K562 (cell line): ENCODE measurements at regions not wholly inside any gene's neighbourhood (a gene's known extent, or its start where the extent isn't known, plus 50 kb on each side); places are given as distances from the start of the nearest gene placed in this dataset.
A peak's percentile ranks its signal among the peaks of the same experiment; 100 is the strongest.

ENCODE experiments used
- ASH1L ChIP-seq: fragments of 450-650 bp; IDR thresholded peaks from 2 replicates; pipeline ENCODE4 v1.6.1; 2018; ENCODE audit warnings: borderline replicate concordance, mild to moderate bottlenecking, low read depth; ENCODE audit not compliant: partially characterized antibody
- CXXC5 ChIP-seq: fragments of 250-450 bp; sonication (Bioruptor Pico); IDR thresholded peaks from 2 replicates; pipeline ENCODE4 v1.8.0; 2022; ENCODE audit warnings: inconsistent platforms, mild to moderate bottlenecking, moderate library complexity
- ERF ChIP-seq: fragments of 450-650 bp; formaldehyde crosslinking; IDR thresholded peaks from 2 replicates; pipeline ENCODE4 v1.4.0; 2020; ENCODE audit warnings: mild to moderate bottlenecking, mixed read lengths
- FUS ChIP-seq: fragments of 200-400 bp; formaldehyde crosslinking; optimal IDR thresholded peaks from 2 replicates; pipeline ENCODE3; 2017; ENCODE audit warnings: low read depth, low read length
- GATA2 ChIP-seq: sonication (generic); formaldehyde crosslinking; IDR thresholded peaks from 2 replicates; pipeline ENCODE4 v1.4.0; 2020; ENCODE audit warnings: mild to moderate bottlenecking, missing genetic modification reagents
- HDAC3 ChIP-seq: fragments of 450-650 bp; IDR thresholded peaks from 2 replicates; pipeline ENCODE4 v1.6.1; 2018; ENCODE audit warnings: borderline replicate concordance, mild to moderate bottlenecking, moderate library complexity; ENCODE audit not compliant: partially characterized antibody
- HOXB6 ChIP-seq: fragments of 250-450 bp; sonication (Bioruptor Pico); IDR thresholded peaks from 2 replicates; pipeline ENCODE4 v1.5.1; 2022; ENCODE audit warnings: mild to moderate bottlenecking, borderline replicate concordance
- ID3 ChIP-seq, 2 experiments: fragments of 250-450 bp in 1 of 2; fragments of 450-650 bp in 1 of 2; sonication (Bioruptor Pico) in 1 of 2; IDR thresholded peaks; 2 replicates each; pipeline versions ENCODE4 v1.6.1 to v1.8.0; 2016 to 2021; ENCODE audit warnings: mild to moderate bottlenecking in 2 of 2, moderate library complexity in 2 of 2, missing compliant biosample characterization in 1 of 2, missing genetic modification characterization in 1 of 2
- MXD1 ChIP-seq: fragments of 250-450 bp; sonication (Bioruptor Pico); IDR thresholded peaks from 2 replicates; pipeline ENCODE4 v1.8.0; 2021; ENCODE audit warnings: borderline replicate concordance, mild to moderate bottlenecking, moderate library complexity; ENCODE audit not compliant: poor library complexity, severe bottlenecking
- NFATC3 ChIP-seq: fragments of 450-650 bp; IDR thresholded peaks from 2 replicates; pipeline ENCODE4 v1.6.1; 2017; ENCODE audit warnings: mild to moderate bottlenecking
- NR0B1 ChIP-seq: fragments of 450-650 bp; IDR thresholded peaks from one replicate; pipeline ENCODE4 v1.6.1; 2018; ENCODE audit warnings: mild to moderate bottlenecking, moderate library complexity; ENCODE audit not compliant: partially characterized antibody
- NUFIP1 ChIP-seq: fragments of 450-650 bp; IDR thresholded peaks from 2 replicates; pipeline ENCODE4 v1.6.1; 2018; ENCODE audit not compliant: partially characterized antibody
- PHTF2 ChIP-seq: fragments of 250-450 bp; sonication (Bioruptor Pico); IDR thresholded peaks from 2 replicates; pipeline ENCODE4 v1.5.0; 2021; ENCODE audit warnings: mild to moderate bottlenecking
- PKNOX1 ChIP-seq: fragments of 450-650 bp; IDR thresholded peaks from 2 replicates; pipeline ENCODE4 v1.6.1; 2016
- RAD21 ChIP-seq, 2 experiments: fragments of 250-450 bp in 1 of 2; fragments of 450-650 bp in 1 of 2; sonication (Bioruptor Pico) in 1 of 2; formaldehyde crosslinking in 1 of 2; IDR thresholded peaks in 1 of 2; conservative IDR thresholded peaks in 1 of 2; 2 replicates each; pipeline versions ENCODE4 v1.4.0 to v1.8.0; 2020 to 2022; ENCODE audit warnings: mild to moderate bottlenecking in 2 of 2, moderate library complexity in 1 of 2
- SRSF7 ChIP-seq: fragments of 200-400 bp; formaldehyde crosslinking; optimal IDR thresholded peaks from 2 replicates; pipeline ENCODE3; 2017; ENCODE audit warnings: mild to moderate bottlenecking, low read depth, low read length
- SRSF9 ChIP-seq: fragments of 200-400 bp; formaldehyde crosslinking; IDR thresholded peaks from 2 replicates; pipeline ENCODE4 v1.6.1; 2017; ENCODE audit warnings: low read depth, low read length, borderline replicate concordance
- TCFL5 ChIP-seq: fragments of 250-450 bp; sonication (Bioruptor Pico); conservative IDR thresholded peaks from 2 replicates; pipeline ENCODE4 v1.6.1; 2021; ENCODE audit warnings: mild to moderate bottlenecking, moderate library complexity, matching md5 sums
- USF1 ChIP-seq: sonication (generic); formaldehyde crosslinking; IDR thresholded peaks from 2 replicates; pipeline ENCODE4 v1.9.0; 2022; ENCODE audit warnings: mild to moderate bottlenecking, missing genetic modification reagents
- ZNF224 ChIP-seq: sonication (generic); formaldehyde crosslinking; IDR thresholded peaks from 2 replicates; pipeline ENCODE4 v1.8.0; 2022; ENCODE audit warnings: mild to moderate bottlenecking, missing genetic modification reagents
- ZNF311 ChIP-seq: fragments of 250-450 bp; sonication (Bioruptor Pico); IDR thresholded peaks from 2 replicates; pipeline ENCODE4 v1.4.0; 2020; ENCODE audit warnings: mild to moderate bottlenecking, moderate library complexity
- ZNF655 ChIP-seq: fragments of 250-450 bp; sonication (Bioruptor Pico); IDR thresholded peaks from 2 replicates; pipeline ENCODE4 v1.5.0; 2021

GRCh38 chr17:27986805-27987684, 55.4 kb upstream of the NLK start (continued):
- no peak for TF ChIP-seq SRSF9
- TF ChIP-seq NFATC3: no peak
- peak; percentile 96 for TF ChIP-seq CXXC5 (CRISPR knock-in tag)
- no peak for TF ChIP-seq ERF (CRISPR knock-in tag)
- no peak for TF ChIP-seq FUS
- TF ChIP-seq RAD21 (CRISPR knock-in tag; conservative IDR thresholded peaks at IDR 0.05 in 1 of 2, IDR thresholded peaks at IDR 0.05 in 1 of 2): peak in 1 of 2 experiments; percentile 38; a peak in 3 of 4 replicates
- TF ChIP-seq ZNF655 (CRISPR knock-in tag): no peak
- no peak for TF ChIP-seq TCFL5 (CRISPR knock-in tag)
- no peak for TF ChIP-seq ZNF311 (CRISPR knock-in tag)
- TF ChIP-seq MXD1: no peak
- no peak for TF ChIP-seq USF1 (CRISPR knock-in tag)
- no peak for TF ChIP-seq SRSF7
- TF ChIP-seq HDAC3: peak; percentile 88
- peak; percentile 89 for TF ChIP-seq GATA2 (CRISPR knock-in tag)
- no peak for TF ChIP-seq ZNF224 (CRISPR knock-in tag)
- TF ChIP-seq PHTF2 (CRISPR knock-in tag): no peak
- no peak for TF ChIP-seq HOXB6 (CRISPR knock-in tag)
- TF ChIP-seq NR0B1: no peak
- TF ChIP-seq NUFIP1: no peak
- no peak for TF ChIP-seq ASH1L
- TF ChIP-seq ID3 (CRISPR knock-in tag; IDR thresholded peaks at IDR 0.05): no peak
- no peak; the same call in 1 of the 2 replicates for TF ChIP-seq ID3 (tag; IDR thresholded peaks at IDR 0.05)
- TF ChIP-seq PKNOX1: peak; percentile 79
